Mesothelial cell of epicardium (in vitro differentiated cells): ENCODE measurements at regions not wholly inside any gene's neighbourhood (a gene's known extent, or its start where the extent isn't known, plus 50 kb on each side); places are given as distances from the start of the nearest gene placed in this dataset.

ENCODE experiments used
- DNase-seq, 2 experiments: peaks; one replicate each; pipeline ENCODE4 v3.0.0; 2021; ENCODE audit warnings: low spot score in 2 of 2; ENCODE audit not compliant: unreplicated experiment in 2 of 2
- H3K27ac Mint-ChIP-seq: 2 replicates; pipeline ENCODE4 v1.8.0; 2021; ENCODE audit warnings: mixed read lengths
- H3K27me3 Mint-ChIP-seq: 2 replicates; pipeline ENCODE4 v1.8.0; 2021; ENCODE audit warnings: low read depth, mixed read lengths
- H3K36me3 Mint-ChIP-seq: 2 replicates; pipeline ENCODE4 v1.8.0; 2021; ENCODE audit warnings: mixed read lengths
- H3K4me1 Mint-ChIP-seq: 2 replicates; pipeline ENCODE4 v1.8.0; 2021; ENCODE audit warnings: mixed read lengths
- H3K4me3 Mint-ChIP-seq: 2 replicates; pipeline ENCODE4 v1.8.0; 2021; ENCODE audit warnings: mild to moderate bottlenecking, moderate library complexity, mixed read lengths
- H3K9me3 Mint-ChIP-seq: 2 replicates; pipeline ENCODE4 v1.8.0; 2021; ENCODE audit warnings: mixed read lengths
- CTCF ChIP-seq: fragments of 200-600 bp; sonication (generic); IDR thresholded peaks from one replicate; pipeline ENCODE4 v1.5.0; 2021; ENCODE audit warnings: antibody characterized with exemption; ENCODE audit not compliant: unreplicated experiment

- H3K9me3 Mint-ChIP-seq = peaks cover 5% of the 10 kb centered on the region
- DNase-seq = no peak
- H3K36me3 Mint-ChIP-seq = peaks cover 4% of the 10 kb centered on the region
- H3K4me1 Mint-ChIP-seq = peaks cover 16% of the 10 kb centered on the region
- no peak for TF ChIP-seq CTCF
- H3K27me3 Mint-ChIP-seq = peaks cover 18% of the 10 kb centered on the region
- H3K4me3 Mint-ChIP-seq = no peak overlapping the region
- no peak overlapping the region for H3K27ac Mint-ChIP-seq
Observed at GRCh38 chr3:184503647-184504046, 57.9 kb upstream of the EPHB3 start.

- Mint-ChIP-seq H3K4me3 (no peak overlapping the region), H3K9me3 (peaks cover 5% of the 10 kb centered on the region), H3K27me3 (peaks cover 22% of the 10 kb centered on the region), H3K4me1 (peaks cover 16% of the 10 kb centered on the region), H3K36me3 (peaks cover 4% of the 10 kb centered on the region), H3K27ac (peak overlapping the region; percentile 37)
- no peak for DNase-seq
- no peak for TF ChIP-seq CTCF
Observed at GRCh38 chr3:184505076-184505878, 56.3 kb upstream of the EPHB3 start.

- peaks cover 35% of the 10 kb centered on the region for H3K27me3 Mint-ChIP-seq
- peaks cover 6% of the 10 kb centered on the region for H3K9me3 Mint-ChIP-seq
- no peak overlapping the region for H3K4me3 Mint-ChIP-seq
- no peak for TF ChIP-seq CTCF
- no peak for DNase-seq
- H3K27ac Mint-ChIP-seq = no peak overlapping the region
- peaks cover 4% of the 10 kb centered on the region for H3K36me3 Mint-ChIP-seq
- H3K4me1 Mint-ChIP-seq = peaks cover 16% of the 10 kb centered on the region
Observed at GRCh38 chr3:184506561-184506991, 55.0 kb upstream of the EPHB3 start.

GRCh38 chr3:184508938-184509337 is 52.6 kb upstream of the EPHB3 start:
- TF ChIP-seq CTCF = no peak
- peaks cover 56% of the 10 kb centered on the region for H3K27me3 Mint-ChIP-seq

GRCh38 chr3:184511741-184512140 is 49.8 kb upstream of the EPHB3 start:
- Mint-ChIP-seq H3K36me3 (peaks cover 5% of the 10 kb centered on the region), H3K27me3 (peaks cover 71% of the 10 kb centered on the region), H3K4me3 (no peak overlapping the region), H3K27ac (no peak overlapping the region), H3K4me1 (peaks cover 6% of the 10 kb centered on the region), H3K9me3 (peaks cover 8% of the 10 kb centered on the region)
- no peak for TF ChIP-seq CTCF
- no peak for DNase-seq

More at GRCh38 chr3:184508938-184509337, 52.6 kb upstream of the EPHB3 start:
- Mint-ChIP-seq H3K27ac (no peak overlapping the region), H3K9me3 (peaks cover 8% of the 10 kb centered on the region), H3K4me1 (peaks cover 18% of the 10 kb centered on the region), H3K4me3 (no peak overlapping the region), H3K36me3 (peaks cover 5% of the 10 kb centered on the region)
- no peak for DNase-seq
